Stomach (tissue), 4 donors: ENCODE measurements at regions not wholly inside any gene's neighbourhood (a gene's known extent, or its start where the extent isn't known, plus 50 kb on each side); places are given as distances from the start of the nearest gene placed in this dataset.

Experiments
- CTCF ChIP-seq, 7 experiments: fragments of 450-650 bp in 4 of 7; fragments of 200-600 bp in 3 of 7; sonication (generic) in 3 of 7; IDR thresholded peaks; one replicate each; pipeline ENCODE4 v1.5.1; 2016 to 2019; ENCODE audit warnings: antibody characterized with exemption in 7 of 7, control low read depth in 2 of 7, mild to moderate bottlenecking in 1 of 7
- EP300 ChIP-seq: sonication (generic); formaldehyde crosslinking; IDR thresholded peaks from one replicate; pipeline ENCODE4 v1.6.1; 2017; ENCODE audit warnings: antibody characterized with exemption
- POLR2A ChIP-seq, 4 donors: fragments of 450-650 bp; IDR thresholded peaks; one replicate each; pipeline ENCODE4 v1.6.1; 2016; ENCODE audit warnings: antibody characterized with exemption in 4 of 4, control low read depth in 2 of 4, mild to moderate bottlenecking in 1 of 4, moderate library complexity in 1 of 4
- POLR2AphosphoS5 ChIP-seq, 3 donors: sonication (generic); formaldehyde crosslinking; IDR thresholded peaks; one replicate each; pipeline ENCODE4 v1.6.1; 2016; ENCODE audit warnings: antibody characterized with exemption in 3 of 3

GRCh38 chr4:54513741-54514140 is 144.0 kb upstream of the KIT start:
- no peak for TF ChIP-seq CTCF (IDR thresholded peaks at IDR 0.05)
- no peak for TF ChIP-seq POLR2AphosphoS5 (IDR thresholded peaks at IDR 0.05)
- no peak for TF ChIP-seq POLR2A (IDR thresholded peaks at IDR 0.05)
- no peak for TF ChIP-seq EP300
